Left ventricle myocardium inferior (tissue), 1 donor: ENCODE measurements at regions not wholly inside any gene's neighbourhood (a gene's known extent, or its start where the extent isn't known, plus 50 kb on each side); places are given as distances from the start of the nearest gene placed in this dataset. TPM values are rescaled to one million over a fixed set of nuclear protein-coding genes. Genes with fewer than 3 reads are reported as not detected.
"Not testable (repeated sequence)": the region's sequence is repeated elsewhere in the genome, so short reads cannot be mapped to it uniquely, and the experiment has no call there.

Experiments used
- DNase-seq: peaks from one replicate; pipeline ENCODE4 v3.0.0-alpha.2; 2020
- H3K27ac ChIP-seq: fragments of 200-600 bp; replicated peaks from 2 replicates; pipeline ENCODE4 v1.8.0; 2021
- H3K27me3 ChIP-seq: fragments of 200-600 bp; 2 replicates; pipeline ENCODE4 v1.8.0; 2021; ENCODE audit warnings: low read depth
- H3K36me3 ChIP-seq: fragments of 200-600 bp; 2 replicates; pipeline ENCODE4 v1.8.0; 2021
- H3K4me1 ChIP-seq: fragments of 200-600 bp; 2 replicates; pipeline ENCODE4 v1.8.0; 2021
- H3K4me3 ChIP-seq: fragments of 200-600 bp; 2 replicates; pipeline ENCODE4 v1.8.0; 2021; ENCODE audit warnings: mild to moderate bottlenecking, moderate library complexity
- H3K9me3 ChIP-seq: fragments of 200-600 bp; replicated peaks from 2 replicates; pipeline ENCODE4 v1.8.0; 2021
- CTCF ChIP-seq: fragments of 200-600 bp; IDR thresholded peaks from 2 replicates; pipeline ENCODE4 v1.8.0; 2021; ENCODE audit warnings: antibody characterized with exemption, mild to moderate bottlenecking, borderline replicate concordance
- intact Hi-C: fragments of 100-400 bp; cut with micrococcal nuclease; formaldehyde crosslinking; loops from one replicate; pipeline ENCODE4 v1.11.0; 2022
- microRNA-seq: library from miRNA; unstranded; fragments of <30 nt; microRNA quantifications from one replicate; pipeline ENCODE4 v1.2.0, GENCODE V29; 2020
- donor health status: DM: no; HTN: yes; CAD: no; lungs with severe emphysema.

- TF ChIP-seq CTCF = peak; percentile 29
- H3K27ac ChIP-seq, H3K4me3 ChIP-seq, DNase-seq, intact Hi-C loops, H3K4me1 ChIP-seq, H3K9me3 ChIP-seq, H3K36me3 ChIP-seq: not testable (repeated sequence)
- peaks cover 32% of the 10 kb centered on the region for H3K27me3 ChIP-seq
Observed at GRCh38 chr3:75604286-75604934, 59.7 kb upstream of the FRG2C start.

DNA sequence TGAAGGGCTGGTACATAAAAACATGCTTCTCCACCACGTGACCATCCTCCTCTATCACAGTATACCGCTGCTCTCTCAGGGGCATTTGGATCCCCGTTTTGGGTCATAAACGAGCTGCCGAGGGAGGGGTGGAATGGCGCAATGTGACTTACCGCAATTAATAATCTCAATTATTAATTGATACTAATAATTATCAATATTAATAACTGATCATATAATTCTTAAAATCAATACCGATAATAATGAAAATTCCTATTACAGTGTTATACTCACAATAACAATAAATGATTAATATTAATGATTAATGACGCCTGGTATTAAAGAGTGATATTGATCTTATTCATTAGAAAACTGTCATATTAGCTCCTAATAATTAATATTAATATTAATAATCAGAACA, 56.1 kb upstream of the FRG2C start:
- H3K4me1 ChIP-seq, H3K27ac ChIP-seq, DNase-seq, H3K4me3 ChIP-seq, H3K9me3 ChIP-seq, intact Hi-C loops, H3K36me3 ChIP-seq: not testable (repeated sequence)
- H3K27me3 ChIP-seq = peaks cover 64% of the 10 kb centered on the region

- H3K4me3 ChIP-seq, intact Hi-C loops, H3K36me3 ChIP-seq, H3K27ac ChIP-seq, H3K9me3 ChIP-seq, H3K4me1 ChIP-seq, DNase-seq: not testable (repeated sequence)
- peaks cover 57% of the 10 kb centered on the region for H3K27me3 ChIP-seq
Observed at GRCh38 chr3:75609598-75609997, 54.5 kb upstream of the FRG2C start.

- DNase-seq = no peak
- TF ChIP-seq CTCF = no peak
- intact Hi-C loops = no loop called here
- H3K36me3 ChIP-seq = no peaks in the 10 kb centered on the region
- no peaks in the 10 kb centered on the region for H3K4me1 ChIP-seq
- peaks cover 57% of the 10 kb centered on the region for H3K27me3 ChIP-seq
- H3K4me3 ChIP-seq = no peak overlapping the region
- H3K9me3 ChIP-seq = no peaks in the 10 kb centered on the region
- no peak overlapping the region for H3K27ac ChIP-seq
Observed at GRCh38 chr3:75610773-75611172, 53.4 kb upstream of the FRG2C start.

GRCh38 chr3:75611724-75612460, 52.2 kb upstream of the FRG2C start:
- DNase-seq, intact Hi-C loops, H3K4me1 ChIP-seq: not testable (repeated sequence)

More at GRCh38 chr3:75611724-75612460, 52.2 kb upstream of the FRG2C start:
- H3K36me3 ChIP-seq, H3K27ac ChIP-seq, H3K9me3 ChIP-seq, H3K4me3 ChIP-seq: not testable (repeated sequence)
- H3K27me3 ChIP-seq = peaks cover 55% of the 10 kb centered on the region

Small RNA genes lying in the stretch of these regions (microRNA-seq; reads per million reads assigned to microRNA genes)
- gene MIR4444-2 = not detected
